Fibroblast of the conjunctiva (primary cell): ENCODE measurements at regions not wholly inside any gene's neighbourhood (a gene's known extent, or its start where the extent isn't known, plus 50 kb on each side); places are given as distances from the start of the nearest gene placed in this dataset.

Source experiments
- DNase-seq: peaks from one replicate; pipeline ENCODE4 v3.0.0-alpha.2; 2010; ENCODE audit warnings: low read depth

DNA sequence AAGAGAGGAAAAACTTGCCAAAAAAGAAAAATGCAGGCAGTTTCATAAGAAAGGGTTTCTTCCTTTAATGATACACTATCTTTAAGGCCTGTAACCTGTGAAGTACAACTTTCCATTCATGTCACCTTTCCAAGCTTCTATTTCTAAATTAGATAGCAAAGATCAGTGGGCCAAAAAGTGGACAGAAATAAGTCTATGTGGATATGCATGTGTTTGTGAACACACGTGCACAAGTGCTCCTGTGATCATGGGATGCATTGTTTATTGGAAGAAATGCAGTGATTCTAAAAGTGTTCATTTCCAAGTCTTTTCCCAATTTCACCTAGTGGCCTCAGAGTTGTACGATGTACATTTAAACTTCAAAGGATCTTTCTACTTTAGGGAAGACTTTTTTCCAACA lies 230.0 kb upstream of the BLID start:
- no peak for DNase-seq

- DNase-seq, result no peak
These were observed 229.6 kb upstream of the BLID start for GRCh38 chr11:122345586-122345985.

DNA sequence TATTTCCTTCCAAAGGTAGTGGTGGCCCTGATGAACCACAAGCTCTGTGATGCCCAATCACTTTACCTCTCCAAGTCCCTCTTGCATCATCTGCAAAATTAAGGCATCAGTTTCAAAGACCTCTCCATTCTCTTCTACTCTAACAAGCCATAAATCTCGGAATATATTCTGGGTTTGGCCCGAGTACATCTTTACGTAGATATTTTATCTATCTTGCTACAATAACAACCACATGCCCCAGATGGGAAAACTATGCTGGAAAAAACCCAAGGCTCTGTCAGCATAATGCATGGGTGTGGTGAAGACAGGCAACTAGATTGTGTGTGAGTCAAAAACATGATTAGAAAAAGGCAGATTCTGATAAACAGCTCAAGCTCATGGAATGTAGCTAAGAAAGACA lies 228.2 kb upstream of the BLID start:
- peak; percentile 70 for DNase-seq

DNA sequence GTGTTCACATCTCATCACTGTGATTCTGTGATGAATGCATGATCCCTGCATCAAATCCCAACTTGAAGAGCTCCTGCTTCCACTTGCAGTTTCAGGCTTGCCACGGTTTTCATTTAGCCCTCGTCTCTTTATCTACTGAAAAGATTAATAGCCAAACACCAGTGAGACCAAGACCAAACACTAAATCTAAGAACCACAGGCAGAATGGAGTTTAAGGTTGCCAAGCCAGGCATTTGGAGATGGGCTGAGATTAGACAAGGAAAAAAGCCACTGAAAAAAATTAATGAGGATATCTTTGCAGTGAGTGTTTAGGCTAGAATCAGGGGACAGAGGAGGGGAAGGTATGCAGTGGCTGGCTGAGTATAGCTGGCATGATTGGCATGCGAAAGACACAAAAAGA lies 227.2 kb upstream of the BLID start:
- no peak for DNase-seq

GRCh38 chr11:122342089-122342744 lies 226.2 kb upstream of the BLID start:
- no peak for DNase-seq

- DNase-seq, result no peak
These were observed 225.5 kb upstream of the BLID start for GRCh38 chr11:122341477-122341876.

DNA sequence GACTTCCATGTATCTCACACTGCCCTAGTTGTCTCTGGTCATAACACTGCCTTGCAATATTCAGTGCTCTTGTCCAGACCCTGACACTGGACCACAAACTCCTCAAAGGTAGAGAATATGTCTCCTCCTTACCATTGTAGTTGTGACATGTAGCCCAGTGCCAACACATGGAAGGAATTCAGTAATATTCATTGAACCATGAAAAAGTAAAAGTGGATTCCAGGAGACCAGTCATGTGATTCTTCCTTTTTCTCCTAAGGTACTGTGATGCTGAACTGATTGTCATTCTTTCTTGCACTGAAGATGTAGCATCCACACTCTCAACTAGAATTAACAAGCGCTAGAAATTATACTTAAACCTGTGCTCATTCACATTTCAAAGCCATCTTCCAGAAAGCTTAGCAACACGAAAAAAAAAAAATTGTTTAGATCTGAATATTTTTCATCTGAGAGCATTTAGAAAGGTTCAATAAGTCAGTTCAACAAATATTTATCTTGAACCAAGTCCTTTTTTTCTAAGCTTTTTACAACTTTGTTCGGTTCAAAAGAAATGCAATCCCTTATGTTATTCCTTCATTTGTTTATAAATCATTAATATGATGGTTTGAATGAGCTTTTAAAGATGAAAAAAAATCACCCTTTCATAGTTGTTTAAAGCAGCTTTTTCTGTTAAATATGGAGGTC lies 224.7 kb upstream of the BLID start:
- no peak for DNase-seq

DNA sequence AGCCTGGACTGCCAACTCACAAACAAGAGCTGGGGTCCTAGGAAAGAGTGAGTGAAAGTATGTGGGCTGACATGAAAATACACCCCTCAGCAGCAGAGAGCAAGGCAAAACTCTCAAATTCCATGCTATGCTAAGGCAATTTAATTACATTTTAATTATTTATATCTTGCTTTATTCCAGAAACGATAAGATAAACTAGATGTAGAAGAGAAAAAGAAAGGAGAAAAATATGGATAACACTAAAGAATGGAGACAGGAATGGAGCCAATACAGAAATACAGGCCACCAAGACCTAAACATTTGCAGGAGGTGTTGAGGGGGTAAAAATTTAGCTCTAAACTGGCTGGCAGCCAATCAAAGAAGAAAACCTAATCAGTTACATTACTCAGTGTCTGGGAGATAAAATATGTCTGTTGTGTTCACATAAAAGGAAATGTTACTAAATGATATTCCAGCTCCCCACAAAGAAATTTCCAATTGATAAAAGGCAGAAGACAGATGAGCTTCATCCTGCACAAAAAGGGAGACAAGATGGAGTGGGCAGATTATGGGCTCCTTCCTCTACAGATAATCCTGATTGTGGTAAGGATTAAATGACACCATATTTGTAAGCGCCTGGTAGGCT lies 223.5 kb upstream of the BLID start:
- DNase-seq, result no peak

GRCh38 chr11:122337704-122338103 lies 221.7 kb upstream of the BLID start:
- no peak for DNase-seq

GRCh38 chr11:122337241-122337640 lies 221.2 kb upstream of the BLID start:
- no peak for DNase-seq

DNA sequence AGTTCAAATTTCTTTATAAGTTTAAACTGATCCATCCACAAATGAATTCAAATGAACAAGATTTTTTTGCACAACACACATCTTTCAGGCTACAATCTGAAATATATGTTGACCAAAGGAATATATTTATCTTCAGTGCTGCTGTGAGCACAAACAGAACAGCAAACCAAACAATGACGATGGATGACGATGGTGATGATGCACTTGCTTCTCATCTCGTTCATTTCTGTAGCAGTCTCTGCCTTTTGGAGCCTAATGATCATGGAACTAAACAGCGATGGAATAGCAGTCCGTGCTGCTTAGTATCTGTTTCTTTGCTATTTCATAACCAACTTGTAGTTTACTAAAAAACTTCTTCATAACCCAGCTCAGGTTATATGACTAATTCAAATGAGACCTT lies 220.7 kb upstream of the BLID start:
- no peak for DNase-seq

- no peak for DNase-seq
These were observed 218.7 kb upstream of the BLID start for GRCh38 chr11:122334546-122335339.

- no peak for DNase-seq
These were observed 217.5 kb upstream of the BLID start for GRCh38 chr11:122333467-122333866.

DNA sequence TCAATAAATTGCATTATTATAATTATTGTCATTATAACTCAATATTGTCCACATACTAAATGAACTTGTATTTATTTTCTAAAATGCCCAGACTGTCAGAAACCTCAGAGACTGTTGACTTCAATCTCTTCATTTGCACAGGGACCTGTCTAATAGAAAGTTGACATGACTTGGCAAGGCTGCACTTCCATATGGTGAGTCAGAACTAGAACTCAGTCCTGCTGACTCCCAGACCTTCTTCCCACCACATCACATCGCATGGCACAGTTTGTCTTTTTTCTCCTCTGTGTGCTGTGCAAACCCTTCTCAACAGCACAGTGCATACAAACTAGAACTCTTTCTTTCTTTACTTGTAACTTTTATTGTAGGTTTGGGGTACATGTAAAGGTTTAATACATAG lies 215.1 kb upstream of the BLID start:
- no peak for DNase-seq

DNA sequence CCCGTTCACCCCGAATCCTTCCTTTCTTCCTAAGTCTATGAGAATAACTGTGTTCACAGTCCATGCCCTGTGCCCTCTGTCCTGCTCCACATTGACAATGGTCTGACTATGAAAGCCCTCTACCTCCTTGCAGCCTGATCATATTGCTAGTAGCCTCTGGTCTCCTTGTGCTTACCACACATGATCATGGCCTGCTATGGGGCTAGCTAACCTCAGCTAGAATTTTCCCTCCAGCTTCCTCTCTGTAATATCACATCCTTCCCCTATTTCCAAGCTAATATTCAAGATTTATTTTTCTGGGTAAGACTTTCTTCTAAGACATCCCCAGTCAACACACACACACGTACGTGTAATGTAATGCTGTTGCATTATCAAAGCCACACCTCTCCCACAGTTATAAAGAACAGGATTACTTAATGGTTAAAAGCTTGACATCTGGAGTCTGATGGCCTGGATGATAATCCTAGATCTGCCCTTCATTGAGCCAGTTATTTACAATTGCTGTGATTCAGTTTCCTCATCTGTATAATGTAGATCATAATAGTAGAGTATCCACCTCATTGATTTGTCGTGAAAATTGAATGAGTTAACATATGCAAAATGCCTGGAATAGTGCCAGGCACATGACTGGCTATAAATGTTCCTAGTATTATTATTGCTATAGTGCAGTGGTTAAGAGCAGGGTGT lies 214.4 kb upstream of the BLID start:
- no peak for DNase-seq

- no peak for DNase-seq
These were observed 211.5 kb upstream of the BLID start for GRCh38 chr11:122327528-122327927.

DNA sequence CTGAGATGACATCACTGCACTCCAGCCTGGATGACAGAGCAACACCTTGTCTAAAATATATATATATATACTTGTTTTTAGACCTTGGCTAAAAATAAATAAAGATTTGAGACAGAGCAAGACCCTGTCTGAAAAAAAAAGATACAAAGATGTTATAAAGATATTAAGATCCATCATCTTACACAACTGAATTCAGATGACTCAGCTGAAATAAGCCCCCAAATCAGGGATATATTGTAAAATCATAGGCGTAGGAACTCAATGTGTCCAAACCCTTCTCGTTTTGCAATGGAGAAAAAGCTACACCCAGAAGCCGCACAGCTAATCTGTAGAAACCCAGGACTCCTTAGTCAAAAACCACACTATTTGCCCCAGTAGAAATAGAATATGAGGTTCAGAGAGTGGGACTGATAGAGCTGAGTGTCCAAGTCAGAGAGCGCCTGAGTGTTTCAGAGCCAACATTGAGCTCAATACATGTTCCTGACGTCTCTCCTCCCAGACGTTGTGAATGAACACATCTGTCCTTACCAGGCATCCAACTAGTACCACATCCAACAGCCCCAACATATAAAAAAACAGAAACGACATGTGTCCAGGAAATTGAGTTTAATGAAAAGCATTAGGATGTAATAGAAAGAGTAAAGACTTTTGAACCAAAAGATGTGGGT lies 207.9 kb upstream of the BLID start:
- no peak for DNase-seq

DNA sequence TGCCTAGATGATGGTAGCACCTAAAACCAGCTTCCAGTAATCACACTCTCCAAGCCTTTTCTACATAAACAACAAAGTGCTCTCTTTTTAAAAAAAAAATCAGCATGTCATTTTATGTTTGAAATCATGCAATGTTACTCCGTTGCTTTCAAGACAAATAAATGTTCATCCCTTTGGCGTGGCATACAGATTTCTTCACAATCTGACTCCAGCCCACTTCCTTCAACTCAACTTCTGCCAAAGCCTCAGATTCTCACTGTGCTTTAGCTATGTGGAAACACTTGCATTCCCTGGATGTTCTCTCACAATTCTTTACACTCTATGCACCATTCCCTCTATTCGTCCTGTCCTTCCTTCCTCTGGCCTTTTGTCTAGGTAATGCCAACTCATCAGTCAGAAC lies 206.3 kb upstream of the BLID start:
- no peak for DNase-seq

GRCh38 chr11:122320671-122321070 lies 204.7 kb upstream of the BLID start:
- DNase-seq, result no peak

- DNase-seq, result no peak
These were observed 203.9 kb upstream of the BLID start for GRCh38 chr11:122319691-122320620.

- DNase-seq, result no peak
These were observed 203.1 kb upstream of the BLID start for GRCh38 chr11:122319085-122319484.
